Kidney capillary endothelial cell (primary cell): ENCODE measurements at regions not wholly inside any gene's neighbourhood (a gene's known extent, or its start where the extent isn't known, plus 50 kb on each side); places are given as distances from the start of the nearest gene placed in this dataset.
A peak's percentile ranks its signal among the peaks of the same experiment; 100 is the strongest.
"Not testable (repeated sequence)": the region's sequence is repeated elsewhere in the genome, so short reads cannot be mapped to it uniquely, and the experiment has no call there.

Experiments used
- DNase-seq: peaks from one replicate; pipeline ENCODE4 v3.0.0-alpha.2; 2018; ENCODE audit warnings: low spot score

DNA sequence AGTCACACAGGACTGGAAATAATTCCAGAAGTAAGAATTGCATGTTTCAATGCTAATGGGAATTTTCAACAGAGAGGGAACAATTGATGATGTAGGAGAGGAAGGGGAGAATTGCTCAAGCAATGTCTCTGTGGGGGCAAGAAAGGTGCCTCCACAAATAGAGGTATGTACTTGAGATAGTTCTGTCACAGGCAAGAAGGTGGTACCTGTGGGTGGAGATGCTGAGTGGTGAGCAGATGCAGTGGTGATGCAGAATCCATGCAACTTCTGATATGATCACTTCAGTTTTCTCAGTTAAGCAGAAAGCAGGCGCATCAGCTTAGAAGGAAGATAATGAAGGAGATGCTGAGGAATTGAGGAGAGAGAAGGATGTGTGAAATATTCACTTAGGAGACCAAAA is 55.1 kb upstream of the SEC24B start:
- no peak for DNase-seq

DNA sequence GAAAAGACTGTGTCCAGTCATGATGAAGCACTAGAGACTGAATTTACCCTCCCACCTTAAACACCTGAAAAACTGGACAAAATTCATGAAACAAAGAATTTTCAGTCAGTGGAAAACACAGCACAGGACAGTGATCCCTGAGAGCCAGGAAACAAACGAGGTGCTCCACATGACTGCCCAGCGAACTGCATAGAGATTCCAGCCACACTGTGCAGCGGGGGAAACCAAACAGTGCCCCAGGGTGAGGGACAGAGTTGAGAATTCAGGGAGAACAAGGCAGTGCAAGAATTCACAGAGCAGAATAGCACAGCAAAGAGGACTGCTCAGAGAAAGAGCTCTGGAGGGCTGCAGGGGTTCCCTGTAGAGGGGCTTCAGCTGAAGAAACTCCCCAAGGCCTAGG is 55.5 kb upstream of the SEC24B start:
- DNase-seq: no peak

DNA sequence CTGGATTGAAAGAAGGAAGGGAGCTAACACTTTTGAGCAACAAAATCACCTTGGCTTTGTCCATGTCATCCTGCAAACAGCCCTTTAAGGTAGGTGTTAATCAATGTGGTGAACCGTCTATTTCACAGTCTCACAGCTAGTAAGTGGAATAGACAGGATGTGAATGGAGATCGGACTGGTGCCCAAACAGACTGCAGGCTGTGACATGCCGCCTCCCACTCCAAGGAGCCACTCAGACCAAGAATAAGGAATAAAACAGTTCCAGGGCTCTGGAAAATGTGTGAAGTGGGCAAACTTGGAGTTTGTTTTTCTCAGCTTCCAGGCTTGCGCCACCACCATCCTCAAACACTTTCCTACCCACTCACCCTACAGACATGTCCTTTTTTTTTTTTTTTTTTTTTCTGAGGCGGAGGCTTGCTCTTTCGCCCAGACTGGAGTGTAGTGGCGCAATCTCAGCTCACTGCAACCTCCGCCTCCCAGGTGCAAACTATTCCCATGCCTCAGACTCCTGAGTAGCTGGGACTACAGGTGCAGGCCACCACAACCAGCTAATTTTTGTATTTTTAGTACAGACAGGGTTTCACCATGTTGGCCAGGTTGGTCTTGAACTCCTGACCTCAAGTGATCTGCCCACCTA is 57.7 kb upstream of the SEC24B start:
- DNase-seq: no peak

DNA sequence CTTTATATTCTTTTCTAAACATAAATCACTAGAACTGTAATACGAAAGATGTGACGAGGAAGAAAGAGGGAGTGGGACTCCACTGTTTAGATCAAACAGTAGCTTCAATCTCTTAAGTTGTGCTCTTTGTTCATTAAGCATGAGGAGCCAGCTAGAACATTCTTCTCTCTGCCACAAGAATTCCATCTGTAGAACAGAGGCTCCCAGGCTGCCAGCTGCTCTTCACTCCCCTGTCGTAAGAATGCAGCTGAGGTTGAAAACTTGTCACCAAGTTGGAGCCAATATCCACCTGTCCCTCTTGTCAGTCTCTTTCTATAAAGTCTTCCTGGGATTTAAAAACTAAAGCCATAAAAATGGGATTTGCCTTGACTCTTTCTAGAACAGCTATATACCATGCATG is 65.0 kb upstream of the SEC24B start:
- DNase-seq: no peak

DNA sequence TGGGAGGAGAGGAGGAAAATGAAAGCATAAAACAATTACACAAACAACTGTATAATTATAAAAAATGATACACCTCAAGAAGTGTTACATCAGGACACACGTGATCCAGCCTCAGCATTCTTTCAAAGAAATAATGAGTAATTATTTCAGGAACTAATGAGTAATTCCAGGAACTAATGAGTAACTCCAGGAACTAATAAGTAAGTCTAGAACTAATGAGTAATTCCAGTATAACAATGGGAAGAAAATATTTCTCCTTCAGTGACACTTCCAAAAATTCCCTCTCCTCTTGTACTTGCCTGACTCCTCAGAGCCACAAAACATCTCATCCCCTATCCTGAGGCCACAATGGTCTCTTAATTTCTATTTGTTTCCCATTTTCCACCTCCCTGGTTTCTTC is 63.5 kb upstream of the COL25A1 start:
- peak; percentile 79 for DNase-seq

DNA sequence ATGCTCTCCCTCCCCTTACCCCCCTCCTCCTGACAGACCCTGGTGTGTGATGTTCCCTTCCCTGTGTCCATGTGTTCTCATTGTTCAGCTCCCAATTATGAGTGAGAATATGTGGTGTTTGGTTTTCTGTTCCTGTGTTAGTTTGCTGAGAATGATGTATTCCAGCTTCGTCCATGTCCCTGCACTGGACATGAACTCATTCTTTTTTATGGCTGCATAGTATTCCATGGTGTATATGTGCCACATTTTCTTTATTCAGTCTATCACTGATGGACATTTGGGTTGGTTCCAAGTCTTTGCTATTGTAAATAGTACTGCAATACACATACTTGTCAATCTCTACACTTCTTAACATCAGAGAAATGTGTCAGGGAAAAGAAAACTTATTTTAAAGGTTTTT is 62.8 kb upstream of the COL25A1 start:
- DNase-seq: not testable (repeated sequence)

DNA sequence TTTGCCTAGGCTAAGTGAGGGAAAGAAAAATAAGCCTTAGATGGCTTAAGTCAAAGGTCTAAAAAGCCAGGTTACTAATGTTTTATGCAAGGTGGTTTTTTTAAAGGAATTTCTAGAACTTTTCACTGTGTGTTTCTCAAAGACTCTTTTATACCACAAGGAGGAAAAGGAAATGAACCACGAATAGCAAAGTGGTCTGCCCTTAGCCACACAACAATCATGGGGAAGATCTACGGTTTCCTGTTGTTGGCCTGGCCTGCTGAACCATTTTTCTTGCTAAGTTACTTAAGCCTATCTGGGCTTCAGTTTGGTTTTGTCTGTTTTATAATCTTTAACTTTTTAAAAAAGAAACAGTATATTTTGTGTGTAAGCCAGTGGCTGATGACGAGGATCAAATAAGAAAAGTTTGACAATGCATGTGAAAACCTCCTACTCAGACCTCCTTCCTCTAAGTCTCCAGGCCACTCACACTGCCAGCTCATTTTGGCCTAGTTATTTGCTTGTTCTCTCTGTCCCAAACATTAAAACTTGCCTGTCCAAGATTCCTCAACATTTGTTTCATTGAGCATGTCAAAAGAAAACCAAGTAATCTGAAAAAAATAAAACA is 56.7 kb upstream of the COL25A1 start:
- DNase-seq: peak; percentile 47

DNA sequence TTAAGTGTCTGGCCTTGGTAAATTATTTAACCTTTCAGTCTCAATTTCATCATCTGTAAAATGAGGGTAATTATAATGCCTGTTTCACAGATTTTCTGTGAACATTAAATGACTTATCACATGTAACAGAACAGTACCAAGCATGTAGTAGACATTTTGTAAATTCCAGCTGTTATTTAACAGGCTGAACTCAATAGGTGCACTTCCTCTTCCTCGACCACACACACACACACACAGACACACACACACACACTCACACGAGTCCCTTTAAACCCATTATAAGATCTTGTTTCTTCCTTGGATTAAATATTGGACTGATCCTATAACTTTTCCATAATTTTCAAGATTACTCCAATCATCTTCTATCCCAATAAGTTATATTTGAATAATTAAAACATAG is 53.4 kb upstream of the COL25A1 start:
- DNase-seq: no peak

DNA sequence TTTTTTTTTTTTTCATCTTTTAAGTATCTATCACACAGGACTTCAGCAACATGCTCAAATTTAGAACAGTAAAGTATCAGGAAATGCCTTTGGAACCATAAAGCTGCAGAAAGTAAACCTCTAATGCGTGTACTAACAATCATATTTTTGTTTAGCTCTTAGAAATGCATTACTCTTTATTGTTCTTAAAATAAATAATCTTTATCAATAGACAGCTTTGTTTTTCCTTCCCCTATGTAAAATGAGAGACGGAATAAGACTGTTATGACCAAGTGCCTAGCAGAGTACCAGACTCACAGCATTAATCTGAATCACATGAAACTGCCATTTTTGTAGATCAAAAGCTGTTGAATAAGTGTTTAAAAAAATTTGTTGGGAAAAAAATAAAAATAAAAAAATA is 50.5 kb upstream of the COL25A1 start:
- DNase-seq: no peak
